ENCODE measurements at regions not wholly inside any gene's neighbourhood (a gene's known extent, or its start where the extent isn't known, plus 50 kb on each side); places are given as distances from the start of the nearest gene placed in this dataset.

- TF ChIP-seq CTCF (conservative IDR thresholded peaks at IDR 0.05 in 1 of 2, IDR thresholded peaks at IDR 0.05 in 1 of 2; ENCODE audit: extremely low read depth in 1 of 2, insufficient read depth in 1 of 2, low read depth in 1 of 2, low read length in 2 of 2), result no peak
- no peak for TF ChIP-seq EZH2 (IDR thresholded peaks at IDR 0.05; ENCODE audit: borderline replicate concordance, low read length)
Observed at GRCh38 chr6:43890197-43891062, 120.4 kb downstream of the VEGFA start.
